ENCODE measurements at regions not wholly inside any gene's neighbourhood (a gene's known extent, or its start where the extent isn't known, plus 50 kb on each side); places are given as distances from the start of the nearest gene placed in this dataset.

DNA sequence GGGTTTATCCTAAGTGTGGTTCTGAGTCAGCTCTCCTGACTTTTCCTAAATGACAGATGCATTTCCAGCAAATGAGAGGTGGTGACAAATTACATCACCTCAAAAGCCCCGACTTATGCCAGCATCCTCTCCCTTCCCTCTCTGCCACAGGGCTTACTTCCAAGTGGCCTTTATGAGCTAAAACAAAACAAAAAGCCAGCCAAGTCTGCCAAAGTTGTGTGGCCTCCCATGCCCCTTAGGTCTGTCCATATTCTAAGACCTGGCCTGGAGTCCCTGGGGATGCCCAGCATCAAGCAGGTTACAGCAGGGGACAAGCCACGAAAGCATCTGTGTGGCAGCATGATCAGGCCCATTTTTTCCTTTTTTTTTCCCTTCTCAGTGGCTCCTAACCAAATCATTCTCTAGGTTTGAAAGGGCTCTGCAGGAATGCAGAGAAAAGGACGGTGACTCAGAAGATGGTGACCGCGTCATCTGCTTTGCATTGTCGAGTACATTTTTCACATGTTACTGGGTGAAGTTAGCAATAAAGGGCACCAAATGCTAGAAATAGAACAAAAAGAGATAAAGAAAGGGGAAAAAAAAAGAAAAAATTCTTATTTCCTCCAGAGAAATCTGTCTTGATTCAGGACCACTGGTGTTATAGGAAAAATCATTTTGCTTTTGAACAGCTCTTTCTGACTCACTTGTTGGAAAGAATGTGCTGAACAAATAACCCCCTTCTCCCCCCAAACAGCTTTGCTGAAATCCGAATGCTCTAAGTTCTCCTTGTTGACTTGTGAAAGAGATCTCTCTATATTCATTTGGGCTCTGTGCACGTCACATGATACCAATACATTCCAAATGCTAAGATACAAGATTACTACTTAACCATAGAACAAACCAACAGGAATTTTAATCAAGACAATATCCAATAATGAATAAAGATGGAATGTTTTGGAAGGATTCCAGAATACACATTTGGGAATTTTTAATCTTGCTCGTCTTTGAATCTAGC, 178.7 kb downstream of the EN1 start:
- DNase-seq (ENCODE audit: low spot score) (no peak), ATAC-seq (no peak)
- TF ChIP-seq, protein P1, sequence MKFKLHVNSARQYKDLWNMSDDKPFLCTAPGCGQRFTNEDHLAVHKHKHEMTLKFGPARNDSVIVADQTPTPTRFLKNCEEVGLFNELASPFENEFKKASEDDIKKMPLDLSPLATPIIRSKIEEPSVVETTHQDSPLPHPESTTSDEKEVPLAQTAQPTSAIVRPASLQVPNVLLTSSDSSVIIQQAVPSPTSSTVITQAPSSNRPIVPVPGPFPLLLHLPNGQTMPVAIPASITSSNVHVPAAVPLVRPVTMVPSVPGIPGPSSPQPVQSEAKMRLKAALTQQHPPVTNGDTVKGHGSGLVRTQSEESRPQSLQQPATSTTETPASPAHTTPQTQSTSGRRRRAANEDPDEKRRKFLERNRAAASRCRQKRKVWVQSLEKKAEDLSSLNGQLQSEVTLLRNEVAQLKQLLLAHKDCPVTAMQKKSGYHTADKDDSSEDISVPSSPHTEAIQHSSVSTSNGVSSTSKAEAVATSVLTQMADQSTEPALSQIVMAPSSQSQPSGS (CRISPR knock-in tag; IDR thresholded peaks at IDR 0.05; ENCODE audit: borderline replicate concordance, low read depth) = no peak
- TF ChIP-seq ZNF138 (CRISPR knock-in tag; conservative IDR thresholded peaks at IDR 0.05) = no peak
- TF ChIP-seq, protein P2, sequence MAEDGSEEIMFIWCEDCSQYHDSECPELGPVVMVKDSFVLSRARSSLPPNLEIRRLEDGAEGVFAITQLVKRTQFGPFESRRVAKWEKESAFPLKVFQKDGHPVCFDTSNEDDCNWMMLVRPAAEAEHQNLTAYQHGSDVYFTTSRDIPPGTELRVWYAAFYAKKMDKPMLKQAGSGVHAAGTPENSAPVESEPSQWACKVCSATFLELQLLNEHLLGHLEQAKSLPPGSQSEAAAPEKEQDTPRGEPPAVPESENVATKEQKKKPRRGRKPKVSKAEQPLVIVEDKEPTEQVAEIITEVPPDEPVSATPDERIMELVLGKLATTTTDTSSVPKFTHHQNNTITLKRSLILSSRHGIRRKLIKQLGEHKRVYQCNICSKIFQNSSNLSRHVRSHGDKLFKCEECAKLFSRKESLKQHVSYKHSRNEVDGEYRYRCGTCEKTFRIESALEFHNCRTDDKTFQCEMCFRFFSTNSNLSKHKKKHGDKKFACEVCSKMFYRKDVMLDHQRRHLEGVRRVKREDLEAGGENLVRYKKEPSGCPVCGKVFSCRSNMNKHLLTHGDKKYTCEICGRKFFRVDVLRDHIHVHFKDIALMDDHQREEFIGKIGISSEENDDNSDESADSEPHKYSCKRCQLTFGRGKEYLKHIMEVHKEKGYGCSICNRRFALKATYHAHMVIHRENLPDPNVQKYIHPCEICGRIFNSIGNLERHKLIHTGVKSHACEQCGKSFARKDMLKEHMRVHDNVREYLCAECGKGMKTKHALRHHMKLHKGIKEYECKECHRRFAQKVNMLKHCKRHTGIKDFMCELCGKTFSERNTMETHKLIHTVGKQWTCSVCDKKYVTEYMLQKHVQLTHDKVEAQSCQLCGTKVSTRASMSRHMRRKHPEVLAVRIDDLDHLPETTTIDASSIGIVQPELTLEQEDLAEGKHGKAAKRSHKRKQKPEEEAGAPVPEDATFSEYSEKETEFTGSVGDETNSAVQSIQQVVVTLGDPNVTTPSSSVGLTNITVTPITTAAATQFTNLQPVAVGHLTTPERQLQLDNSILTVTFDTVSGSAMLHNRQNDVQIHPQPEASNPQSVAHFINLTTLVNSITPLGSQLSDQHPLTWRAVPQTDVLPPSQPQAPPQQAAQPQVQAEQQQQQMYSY (CRISPR knock-in tag; IDR thresholded peaks at IDR 0.05) = no peak
- TF ChIP-seq NFE2L1 (CRISPR knock-in tag; IDR thresholded peaks at IDR 0.05) = no peak
- TF ChIP-seq, protein P3, sequence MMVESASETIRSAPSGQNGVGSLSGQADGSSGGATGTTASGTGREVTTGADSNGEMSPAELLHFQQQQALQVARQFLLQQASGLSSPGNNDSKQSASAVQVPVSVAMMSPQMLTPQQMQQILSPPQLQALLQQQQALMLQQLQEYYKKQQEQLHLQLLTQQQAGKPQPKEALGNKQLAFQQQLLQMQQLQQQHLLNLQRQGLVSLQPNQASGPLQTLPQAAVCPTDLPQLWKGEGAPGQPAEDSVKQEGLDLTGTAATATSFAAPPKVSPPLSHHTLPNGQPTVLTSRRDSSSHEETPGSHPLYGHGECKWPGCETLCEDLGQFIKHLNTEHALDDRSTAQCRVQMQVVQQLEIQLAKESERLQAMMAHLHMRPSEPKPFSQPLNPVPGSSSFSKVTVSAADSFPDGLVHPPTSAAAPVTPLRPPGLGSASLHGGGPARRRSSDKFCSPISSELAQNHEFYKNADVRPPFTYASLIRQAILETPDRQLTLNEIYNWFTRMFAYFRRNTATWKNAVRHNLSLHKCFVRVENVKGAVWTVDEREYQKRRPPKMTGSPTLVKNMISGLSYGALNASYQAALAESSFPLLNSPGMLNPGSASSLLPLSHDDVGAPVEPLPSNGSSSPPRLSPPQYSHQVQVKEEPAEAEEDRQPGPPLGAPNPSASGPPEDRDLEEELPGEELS (CRISPR knock-in tag; IDR thresholded peaks at IDR 0.05) = no peak
- TF ChIP-seq ETV6 (CRISPR knock-in tag; IDR thresholded peaks at IDR 0.05) = no peak
- no peak for TF ChIP-seq ZNF423 (CRISPR knock-in tag; IDR thresholded peaks at IDR 0.05)
- TF ChIP-seq, protein P4, sequence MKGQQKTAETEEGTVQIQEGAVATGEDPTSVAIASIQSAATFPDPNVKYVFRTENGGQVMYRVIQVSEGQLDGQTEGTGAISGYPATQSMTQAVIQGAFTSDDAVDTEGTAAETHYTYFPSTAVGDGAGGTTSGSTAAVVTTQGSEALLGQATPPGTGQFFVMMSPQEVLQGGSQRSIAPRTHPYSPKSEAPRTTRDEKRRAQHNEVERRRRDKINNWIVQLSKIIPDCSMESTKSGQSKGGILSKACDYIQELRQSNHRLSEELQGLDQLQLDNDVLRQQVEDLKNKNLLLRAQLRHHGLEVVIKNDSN (CRISPR knock-in tag; IDR thresholded peaks at IDR 0.05) = no peak
- TF ChIP-seq NFATC4 (CRISPR knock-in tag; IDR thresholded peaks at IDR 0.05) = no peak
- no peaks in the 10 kb centered on the region for H3K4me1 Mint-ChIP-seq
- no peaks in the 10 kb centered on the region; the same call in 1 of the 2 replicates for H3K27me3 Mint-ChIP-seq (ENCODE audit: low read depth)
- no peak overlapping the region for H3K4me3 Mint-ChIP-seq
- H3K36me3 Mint-ChIP-seq = no peaks in the 10 kb centered on the region
- no peaks in the 10 kb centered on the region for H3K9me3 Mint-ChIP-seq
- ChIA-PET CTCF (no interaction called here), POLR2A (no interaction called here)
- no peak overlapping the region for H3K27ac Mint-ChIP-seq

DNA sequence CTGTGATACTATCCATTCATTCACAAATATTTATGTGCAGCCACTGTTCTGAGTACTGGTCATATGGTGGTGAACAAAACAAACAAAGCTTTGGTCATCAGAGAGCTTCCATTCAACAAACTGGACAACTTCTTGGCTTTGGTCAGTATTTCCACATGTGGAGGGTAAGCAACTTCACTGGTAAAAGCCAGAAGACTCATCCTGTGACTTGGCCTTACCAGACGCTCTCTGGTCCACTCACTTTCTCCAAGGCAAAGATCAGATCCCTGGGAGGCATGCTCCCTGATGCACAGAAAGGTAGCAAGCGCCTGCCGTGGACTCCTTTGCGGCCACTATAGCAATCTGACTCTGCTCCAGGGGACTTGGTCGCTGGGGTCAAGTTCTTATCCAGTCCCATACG, 179.5 kb downstream of the EN1 start:
- Mint-ChIP-seq H3K4me3 (no peak overlapping the region), H3K27me3 (ENCODE audit: low read depth) (no peaks in the 10 kb centered on the region; the same call in 1 of the 2 replicates), H3K4me1 (no peaks in the 10 kb centered on the region), H3K27ac (no peak overlapping the region), H3K36me3 (no peaks in the 10 kb centered on the region), H3K9me3 (no peaks in the 10 kb centered on the region)
- ChIA-PET POLR2A (no interaction called here), CTCF (no interaction called here)
- ATAC-seq (no peak), DNase-seq (ENCODE audit: low spot score) (no peak)
- TF ChIP-seq, protein P3 (CRISPR knock-in tag; IDR thresholded peaks at IDR 0.05) = no peak
- TF ChIP-seq, protein P5, sequence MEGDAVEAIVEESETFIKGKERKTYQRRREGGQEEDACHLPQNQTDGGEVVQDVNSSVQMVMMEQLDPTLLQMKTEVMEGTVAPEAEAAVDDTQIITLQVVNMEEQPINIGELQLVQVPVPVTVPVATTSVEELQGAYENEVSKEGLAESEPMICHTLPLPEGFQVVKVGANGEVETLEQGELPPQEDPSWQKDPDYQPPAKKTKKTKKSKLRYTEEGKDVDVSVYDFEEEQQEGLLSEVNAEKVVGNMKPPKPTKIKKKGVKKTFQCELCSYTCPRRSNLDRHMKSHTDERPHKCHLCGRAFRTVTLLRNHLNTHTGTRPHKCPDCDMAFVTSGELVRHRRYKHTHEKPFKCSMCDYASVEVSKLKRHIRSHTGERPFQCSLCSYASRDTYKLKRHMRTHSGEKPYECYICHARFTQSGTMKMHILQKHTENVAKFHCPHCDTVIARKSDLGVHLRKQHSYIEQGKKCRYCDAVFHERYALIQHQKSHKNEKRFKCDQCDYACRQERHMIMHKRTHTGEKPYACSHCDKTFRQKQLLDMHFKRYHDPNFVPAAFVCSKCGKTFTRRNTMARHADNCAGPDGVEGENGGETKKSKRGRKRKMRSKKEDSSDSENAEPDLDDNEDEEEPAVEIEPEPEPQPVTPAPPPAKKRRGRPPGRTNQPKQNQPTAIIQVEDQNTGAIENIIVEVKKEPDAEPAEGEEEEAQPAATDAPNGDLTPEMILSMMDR (IDR thresholded peaks at IDR 0.05) = no peak
- TF ChIP-seq ZNF671 (CRISPR knock-in tag; IDR thresholded peaks at IDR 0.05) = no peak
- TF ChIP-seq, protein P6, sequence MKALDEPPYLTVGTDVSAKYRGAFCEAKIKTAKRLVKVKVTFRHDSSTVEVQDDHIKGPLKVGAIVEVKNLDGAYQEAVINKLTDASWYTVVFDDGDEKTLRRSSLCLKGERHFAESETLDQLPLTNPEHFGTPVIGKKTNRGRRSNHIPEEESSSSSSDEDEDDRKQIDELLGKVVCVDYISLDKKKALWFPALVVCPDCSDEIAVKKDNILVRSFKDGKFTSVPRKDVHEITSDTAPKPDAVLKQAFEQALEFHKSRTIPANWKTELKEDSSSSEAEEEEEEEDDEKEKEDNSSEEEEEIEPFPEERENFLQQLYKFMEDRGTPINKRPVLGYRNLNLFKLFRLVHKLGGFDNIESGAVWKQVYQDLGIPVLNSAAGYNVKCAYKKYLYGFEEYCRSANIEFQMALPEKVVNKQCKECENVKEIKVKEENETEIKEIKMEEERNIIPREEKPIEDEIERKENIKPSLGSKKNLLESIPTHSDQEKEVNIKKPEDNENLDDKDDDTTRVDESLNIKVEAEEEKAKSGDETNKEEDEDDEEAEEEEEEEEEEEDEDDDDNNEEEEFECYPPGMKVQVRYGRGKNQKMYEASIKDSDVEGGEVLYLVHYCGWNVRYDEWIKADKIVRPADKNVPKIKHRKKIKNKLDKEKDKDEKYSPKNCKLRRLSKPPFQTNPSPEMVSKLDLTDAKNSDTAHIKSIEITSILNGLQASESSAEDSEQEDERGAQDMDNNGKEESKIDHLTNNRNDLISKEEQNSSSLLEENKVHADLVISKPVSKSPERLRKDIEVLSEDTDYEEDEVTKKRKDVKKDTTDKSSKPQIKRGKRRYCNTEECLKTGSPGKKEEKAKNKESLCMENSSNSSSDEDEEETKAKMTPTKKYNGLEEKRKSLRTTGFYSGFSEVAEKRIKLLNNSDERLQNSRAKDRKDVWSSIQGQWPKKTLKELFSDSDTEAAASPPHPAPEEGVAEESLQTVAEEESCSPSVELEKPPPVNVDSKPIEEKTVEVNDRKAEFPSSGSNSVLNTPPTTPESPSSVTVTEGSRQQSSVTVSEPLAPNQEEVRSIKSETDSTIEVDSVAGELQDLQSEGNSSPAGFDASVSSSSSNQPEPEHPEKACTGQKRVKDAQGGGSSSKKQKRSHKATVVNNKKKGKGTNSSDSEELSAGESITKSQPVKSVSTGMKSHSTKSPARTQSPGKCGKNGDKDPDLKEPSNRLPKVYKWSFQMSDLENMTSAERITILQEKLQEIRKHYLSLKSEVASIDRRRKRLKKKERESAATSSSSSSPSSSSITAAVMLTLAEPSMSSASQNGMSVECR (CRISPR knock-in tag; IDR thresholded peaks at IDR 0.05; ENCODE audit: borderline replicate concordance) = no peak
- TF ChIP-seq, protein P7, sequence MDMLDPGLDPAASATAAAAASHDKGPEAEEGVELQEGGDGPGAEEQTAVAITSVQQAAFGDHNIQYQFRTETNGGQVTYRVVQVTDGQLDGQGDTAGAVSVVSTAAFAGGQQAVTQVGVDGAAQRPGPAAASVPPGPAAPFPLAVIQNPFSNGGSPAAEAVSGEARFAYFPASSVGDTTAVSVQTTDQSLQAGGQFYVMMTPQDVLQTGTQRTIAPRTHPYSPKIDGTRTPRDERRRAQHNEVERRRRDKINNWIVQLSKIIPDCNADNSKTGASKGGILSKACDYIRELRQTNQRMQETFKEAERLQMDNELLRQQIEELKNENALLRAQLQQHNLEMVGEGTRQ (CRISPR knock-in tag; IDR thresholded peaks at IDR 0.05) = no peak
- no peak for TF ChIP-seq GTF2I (CRISPR knock-in tag; conservative IDR thresholded peaks at IDR 0.05)
- TF ChIP-seq KAT7 (CRISPR knock-in tag; IDR thresholded peaks at IDR 0.05; ENCODE audit: borderline replicate concordance) = no peak

Data from WTC11 (cell line).